ENCODE measurements at regions not wholly inside any gene's neighbourhood (a gene's known extent, or its start where the extent isn't known, plus 50 kb on each side); places are given as distances from the start of the nearest gene placed in this dataset.

DNA sequence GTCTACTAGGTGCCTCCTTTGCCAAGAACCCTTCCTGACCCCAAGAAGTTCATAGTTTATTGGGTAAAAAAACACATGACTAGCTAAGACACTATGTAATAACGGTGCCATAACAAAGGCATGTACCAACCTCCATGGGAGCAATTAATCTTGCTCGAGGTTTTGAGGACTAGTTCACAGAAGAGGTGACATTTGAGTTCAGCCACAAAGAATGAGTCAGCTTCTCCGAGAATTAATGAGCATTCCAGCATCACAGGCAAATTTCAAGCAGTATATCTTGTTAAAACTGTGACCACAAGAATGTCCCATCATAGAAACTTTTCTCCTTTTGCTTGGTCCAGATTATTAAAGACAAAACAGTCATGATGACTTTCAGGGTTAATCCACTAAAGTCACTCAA, 113.0 kb upstream of the RAP1B start (continued):
- TF ChIP-seq ZNF311 (tag by site-specific recombination; IDR thresholded peaks at IDR 0.05; ENCODE audit: borderline replicate concordance) = no peak
- TF ChIP-seq ZEB2 (tag by site-specific recombination; IDR thresholded peaks at IDR 0.05) = peak; percentile 72
- TF ChIP-seq, protein P1, sequence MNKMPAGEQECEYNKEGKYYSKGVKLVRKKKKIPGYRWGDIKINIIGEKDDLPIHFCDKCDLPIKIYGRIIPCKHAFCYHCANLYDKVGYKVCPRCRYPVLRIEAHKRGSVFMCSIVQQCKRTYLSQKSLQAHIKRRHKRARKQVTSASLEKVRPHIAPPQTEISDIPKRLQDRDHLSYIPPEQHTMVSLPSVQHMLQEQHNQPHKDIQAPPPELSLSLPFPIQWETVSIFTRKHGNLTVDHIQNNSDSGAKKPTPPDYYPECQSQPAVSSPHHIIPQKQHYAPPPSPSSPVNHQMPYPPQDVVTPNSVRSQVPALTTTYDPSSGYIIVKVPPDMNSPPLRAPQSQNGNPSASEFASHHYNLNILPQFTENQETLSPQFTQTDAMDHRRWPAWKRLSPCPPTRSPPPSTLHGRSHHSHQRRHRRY (tag by site-specific recombination; IDR thresholded peaks at IDR 0.05) = no peak
- TF ChIP-seq ZNF394 (tag by site-specific recombination; IDR thresholded peaks at IDR 0.05; ENCODE audit: borderline replicate concordance) = peak; percentile 54; the same call in 1 of the 2 replicates
- 0 out of 2 replicates have a peak, but pooled peaks have one; percentile 65 for TF ChIP-seq ZNF660 (tag by site-specific recombination; IDR thresholded peaks at IDR 0.05)
- no peak for TF ChIP-seq ZNF76 (tag by site-specific recombination; IDR thresholded peaks at IDR 0.05; ENCODE audit: borderline replicate concordance, low read depth)
- TF ChIP-seq HOXC10 (CRISPR knock-in tag; IDR thresholded peaks at IDR 0.05) = no peak
- no peak for TF ChIP-seq YY1 (tag by site-specific recombination; IDR thresholded peaks at IDR 0.05)
- no peak for TF ChIP-seq ZNF624 (tag by site-specific recombination; IDR thresholded peaks at IDR 0.05)
- TF ChIP-seq ZNF23 (tag by site-specific recombination; IDR thresholded peaks at IDR 0.05; ENCODE audit: borderline replicate concordance) = no peak
- TF ChIP-seq ZNF521 (tag by site-specific recombination; IDR thresholded peaks at IDR 0.05) = no peak
- no peak for TF ChIP-seq ZNF266 (tag by site-specific recombination; IDR thresholded peaks at IDR 0.05; ENCODE audit: low read depth)
- no peak for TF ChIP-seq ZFP41 (tag by site-specific recombination; IDR thresholded peaks at IDR 0.05; ENCODE audit: borderline replicate concordance)
- TF ChIP-seq ZNF548 (tag by site-specific recombination; IDR thresholded peaks at IDR 0.05) = no peak
- TF ChIP-seq, protein P2, sequence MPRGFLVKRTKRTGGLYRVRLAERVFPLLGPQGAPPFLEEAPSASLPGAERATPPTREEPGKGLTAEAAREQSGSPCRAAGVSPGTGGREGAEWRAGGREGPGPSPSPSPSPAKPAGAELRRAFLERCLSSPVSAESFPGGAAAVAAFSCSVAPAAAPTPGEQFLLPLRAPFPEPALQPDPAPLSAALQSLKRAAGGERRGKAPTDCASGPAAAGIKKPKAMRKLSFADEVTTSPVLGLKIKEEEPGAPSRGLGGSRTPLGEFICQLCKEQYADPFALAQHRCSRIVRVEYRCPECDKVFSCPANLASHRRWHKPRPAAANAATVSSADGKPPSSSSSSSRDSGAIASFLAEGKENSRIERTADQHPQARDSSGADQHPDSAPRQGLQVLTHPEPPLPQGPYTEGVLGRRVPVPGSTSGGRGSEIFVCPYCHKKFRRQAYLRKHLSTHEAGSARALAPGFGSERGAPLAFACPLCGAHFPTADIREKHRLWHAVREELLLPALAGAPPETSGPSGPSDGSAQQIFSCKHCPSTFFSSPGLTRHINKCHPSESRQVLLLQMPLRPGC (tag by site-specific recombination; IDR thresholded peaks at IDR 0.05) = peak; percentile 94
- TF ChIP-seq ZSCAN30 (tag by site-specific recombination; IDR thresholded peaks at IDR 0.05) = no peak
- no peak for TF ChIP-seq KLF7 (tag by site-specific recombination; IDR thresholded peaks at IDR 0.05; ENCODE audit: borderline replicate concordance)
- no peak for TF ChIP-seq KLF8 (tag by site-specific recombination; IDR thresholded peaks at IDR 0.05)
- no peak for TF ChIP-seq SETDB1 (IDR thresholded peaks at IDR 0.05; ENCODE audit: insufficient read length, low read length)
- TF ChIP-seq, protein P3, sequence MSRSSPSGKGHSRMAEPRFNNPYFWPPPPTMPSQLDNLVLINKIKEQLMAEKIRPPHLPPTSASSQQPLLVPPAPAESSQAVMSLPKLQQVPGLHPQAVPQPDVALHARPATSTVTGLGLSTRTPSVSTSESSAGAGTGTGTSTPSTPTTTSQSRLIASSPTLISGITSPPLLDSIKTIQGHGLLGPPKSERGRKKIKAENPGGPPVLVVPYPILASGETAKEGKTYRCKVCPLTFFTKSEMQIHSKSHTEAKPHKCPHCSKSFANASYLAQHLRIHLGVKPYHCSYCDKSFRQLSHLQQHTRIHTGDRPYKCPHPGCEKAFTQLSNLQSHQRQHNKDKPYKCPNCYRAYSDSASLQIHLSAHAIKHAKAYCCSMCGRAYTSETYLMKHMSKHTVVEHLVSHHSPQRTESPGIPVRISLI (tag by site-specific recombination; IDR thresholded peaks at IDR 0.05) = 0 out of 2 replicates have a peak, but pooled peaks have one; percentile 29
- TF ChIP-seq, protein P4, sequence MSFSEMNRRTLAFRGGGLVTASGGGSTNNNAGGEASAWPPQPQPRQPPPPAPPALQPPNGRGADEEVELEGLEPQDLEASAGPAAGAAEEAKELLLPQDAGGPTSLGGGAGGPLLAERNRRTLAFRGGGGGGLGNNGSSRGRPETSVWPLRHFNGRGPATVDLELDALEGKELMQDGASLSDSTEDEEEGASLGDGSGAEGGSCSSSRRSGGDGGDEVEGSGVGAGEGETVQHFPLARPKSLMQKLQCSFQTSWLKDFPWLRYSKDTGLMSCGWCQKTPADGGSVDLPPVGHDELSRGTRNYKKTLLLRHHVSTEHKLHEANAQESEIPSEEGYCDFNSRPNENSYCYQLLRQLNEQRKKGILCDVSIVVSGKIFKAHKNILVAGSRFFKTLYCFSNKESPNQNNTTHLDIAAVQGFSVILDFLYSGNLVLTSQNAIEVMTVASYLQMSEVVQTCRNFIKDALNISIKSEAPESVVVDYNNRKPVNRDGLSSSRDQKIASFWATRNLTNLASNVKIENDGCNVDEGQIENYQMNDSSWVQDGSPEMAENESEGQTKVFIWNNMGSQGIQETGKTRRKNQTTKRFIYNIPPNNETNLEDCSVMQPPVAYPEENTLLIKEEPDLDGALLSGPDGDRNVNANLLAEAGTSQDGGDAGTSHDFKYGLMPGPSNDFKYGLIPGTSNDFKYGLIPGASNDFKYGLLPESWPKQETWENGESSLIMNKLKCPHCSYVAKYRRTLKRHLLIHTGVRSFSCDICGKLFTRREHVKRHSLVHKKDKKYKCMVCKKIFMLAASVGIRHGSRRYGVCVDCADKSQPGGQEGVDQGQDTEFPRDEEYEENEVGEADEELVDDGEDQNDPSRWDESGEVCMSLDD (tag by site-specific recombination; IDR thresholded peaks at IDR 0.05) = no peak
- TF ChIP-seq ZNF558 (tag by site-specific recombination; IDR thresholded peaks at IDR 0.05) = no peak
- no peak for TF ChIP-seq ZNF302 (tag by site-specific recombination; IDR thresholded peaks at IDR 0.05; ENCODE audit: low read depth)
- TF ChIP-seq, protein P5, sequence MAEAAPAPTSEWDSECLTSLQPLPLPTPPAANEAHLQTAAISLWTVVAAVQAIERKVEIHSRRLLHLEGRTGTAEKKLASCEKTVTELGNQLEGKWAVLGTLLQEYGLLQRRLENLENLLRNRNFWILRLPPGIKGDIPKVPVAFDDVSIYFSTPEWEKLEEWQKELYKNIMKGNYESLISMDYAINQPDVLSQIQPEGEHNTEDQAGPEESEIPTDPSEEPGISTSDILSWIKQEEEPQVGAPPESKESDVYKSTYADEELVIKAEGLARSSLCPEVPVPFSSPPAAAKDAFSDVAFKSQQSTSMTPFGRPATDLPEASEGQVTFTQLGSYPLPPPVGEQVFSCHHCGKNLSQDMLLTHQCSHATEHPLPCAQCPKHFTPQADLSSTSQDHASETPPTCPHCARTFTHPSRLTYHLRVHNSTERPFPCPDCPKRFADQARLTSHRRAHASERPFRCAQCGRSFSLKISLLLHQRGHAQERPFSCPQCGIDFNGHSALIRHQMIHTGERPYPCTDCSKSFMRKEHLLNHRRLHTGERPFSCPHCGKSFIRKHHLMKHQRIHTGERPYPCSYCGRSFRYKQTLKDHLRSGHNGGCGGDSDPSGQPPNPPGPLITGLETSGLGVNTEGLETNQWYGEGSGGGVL (tag by site-specific recombination; IDR thresholded peaks at IDR 0.05) = no peak
- no peak for TF ChIP-seq ZNF560 (tag by site-specific recombination; IDR thresholded peaks at IDR 0.05; ENCODE audit: borderline replicate concordance)
- TF ChIP-seq SP7 (tag by site-specific recombination; IDR thresholded peaks at IDR 0.05) = peak; percentile 86
- no peak for TF ChIP-seq ZNF10 (tag by site-specific recombination; IDR thresholded peaks at IDR 0.05)
- no peak for TF ChIP-seq ZNF416 (tag by site-specific recombination; IDR thresholded peaks at IDR 0.05)
- no peak for TF ChIP-seq HOXA7 (CRISPR knock-in tag; IDR thresholded peaks at IDR 0.05; ENCODE audit: borderline replicate concordance)
- no peak for TF ChIP-seq ZBTB48 (tag by site-specific recombination; IDR thresholded peaks at IDR 0.05)
- TF ChIP-seq, protein P6, sequence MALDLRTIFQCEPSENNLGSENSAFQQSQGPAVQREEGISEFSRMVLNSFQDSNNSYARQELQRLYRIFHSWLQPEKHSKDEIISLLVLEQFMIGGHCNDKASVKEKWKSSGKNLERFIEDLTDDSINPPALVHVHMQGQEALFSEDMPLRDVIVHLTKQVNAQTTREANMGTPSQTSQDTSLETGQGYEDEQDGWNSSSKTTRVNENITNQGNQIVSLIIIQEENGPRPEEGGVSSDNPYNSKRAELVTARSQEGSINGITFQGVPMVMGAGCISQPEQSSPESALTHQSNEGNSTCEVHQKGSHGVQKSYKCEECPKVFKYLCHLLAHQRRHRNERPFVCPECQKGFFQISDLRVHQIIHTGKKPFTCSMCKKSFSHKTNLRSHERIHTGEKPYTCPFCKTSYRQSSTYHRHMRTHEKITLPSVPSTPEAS (tag by site-specific recombination; IDR thresholded peaks at IDR 0.05) = no peak
- no peak for TF ChIP-seq IKZF3 (tag by site-specific recombination; IDR thresholded peaks at IDR 0.05)
- no peak for TF ChIP-seq ZNF473 (tag by site-specific recombination; IDR thresholded peaks at IDR 0.05)

All from HEK293 (cell line).